GM12891 (cell line): ENCODE measurements at regions not wholly inside any gene's neighbourhood (a gene's known extent, or its start where the extent isn't known, plus 50 kb on each side); places are given as distances from the start of the nearest gene placed in this dataset.

Source experiments
- POLR2A ChIP-seq: IDR thresholded peaks from 2 replicates; pipeline ENCODE4 v1.6.1; 2011; ENCODE audit warnings: low read depth, low read length, control low read depth
- POLR2AphosphoS5 ChIP-seq: IDR thresholded peaks from 2 replicates; pipeline ENCODE4 v1.6.1; 2011; ENCODE audit warnings: low read depth, low read length, control low read depth
- TAF1 ChIP-seq: IDR thresholded peaks from 2 replicates; pipeline ENCODE4 v1.6.1; 2011; ENCODE audit warnings: low read depth, low read length, control low read depth

GRCh38 chr9:105004466-105005090, 76.6 kb upstream of the ABCA1 start:
- no peak for TF ChIP-seq POLR2A
- no peak for TF ChIP-seq POLR2AphosphoS5
- no peak for TF ChIP-seq TAF1
